H1 (cell line): ENCODE measurements at regions not wholly inside any gene's neighbourhood (a gene's known extent, or its start where the extent isn't known, plus 50 kb on each side); places are given as distances from the start of the nearest gene placed in this dataset.

Experiments used
- CTCF ChIA-PET: fragments of 300-600 bp; sonication (Branson Sonifier 250); formaldehyde crosslinking; loops from one replicate; lab custom pipeline; 2021; ENCODE audit not compliant: partially characterized antibody; lab: Charles Lee
- POLR2A ChIA-PET: fragments of 300-600 bp; sonication (Branson Sonifier 250); formaldehyde crosslinking; loops from one replicate; lab custom pipeline; 2021; ENCODE audit warnings: inconsistent platforms; ENCODE audit not compliant: partially characterized antibody; lab: Charles Lee
- DNase-seq, 2 experiments: peaks; one replicate each; pipeline versions ENCODE4 v3.0.0 to v3.0.0-alpha.2; 2010 to 2022; ENCODE audit warnings: low spot score in 2 of 2, low read depth in 1 of 2, mixed read lengths in 1 of 2
- FAIRE-seq: peaks from 2 replicates; lab custom pipeline; 2011; peaks lifted over from hg19 to GRCh38; lab: Jason Lieb, UNC
- H2AFZ ChIP-seq: 2 replicates; pipeline ENCODE4 v1.8.1; 2012; ENCODE audit warnings: low read length, inconsistent platforms
- H2AK5ac ChIP-seq: 2 replicates; pipeline ENCODE4 v1.6.1; 2013; ENCODE audit warnings: low read depth, low read length
- H2BK120ac ChIP-seq: replicated peaks from 2 replicates; pipeline ENCODE3; 2013; ENCODE audit warnings: low read depth, low read length, inconsistent platforms
- H2BK12ac ChIP-seq: 2 replicates; pipeline ENCODE4 v1.6.1; 2013; ENCODE audit warnings: low read depth, low read length
- H2BK15ac ChIP-seq: 2 replicates; pipeline ENCODE4 v1.6.1; 2013; ENCODE audit warnings: low read length
- H2BK20ac ChIP-seq: 2 replicates; pipeline ENCODE4 v1.6.1; 2013; ENCODE audit warnings: low read length
- H2BK5ac ChIP-seq: 2 replicates; pipeline ENCODE4 v1.6.1; 2013; ENCODE audit warnings: low read depth, low read length
- H3K14ac ChIP-seq: 2 replicates; pipeline ENCODE4 v1.6.1; 2013; ENCODE audit warnings: inconsistent platforms; ENCODE audit not compliant: insufficient read length
- H3K18ac ChIP-seq: 2 replicates; pipeline ENCODE4 v1.6.1; 2013; ENCODE audit warnings: low read length; ENCODE audit errors: extremely low read depth
- H3K23ac ChIP-seq: 2 replicates; pipeline ENCODE4 v1.6.1; 2013; ENCODE audit warnings: inconsistent platforms; ENCODE audit not compliant: insufficient read length
- H3K23me2 ChIP-seq: 2 replicates; pipeline ENCODE4 v1.6.1; 2013; ENCODE audit warnings: low read depth, low read length
- H3K27ac ChIP-seq: 2 replicates; pipeline ENCODE4 v1.6.1; 2011; ENCODE audit warnings: low read depth, low read length, inconsistent platforms
- H3K27me3 ChIP-seq, 4 experiments: replicated peaks in 1 of 4; 1 replicate in 1 of 4; 2 replicates in 3 of 4; pipeline versions ENCODE4 v1.6.1 to v1.8.1; 2011 to 2013; ENCODE audit warnings: low read length in 3 of 4, mild to moderate bottlenecking in 3 of 4, inconsistent platforms in 2 of 4, mixed read lengths in 2 of 4, moderate library complexity in 1 of 4; ENCODE audit not compliant: control insufficient read depth in 3 of 4, insufficient read depth in 3 of 4; ENCODE audit errors: extremely low read depth in 1 of 4
- H3K36me3 ChIP-seq, 4 experiments: 2 replicates each; pipeline versions ENCODE4 v1.6.1 to v1.8.1; 2011 to 2013; ENCODE audit warnings: mild to moderate bottlenecking in 4 of 4, low read length in 3 of 4, moderate library complexity in 2 of 4, control low read depth in 1 of 4, inconsistent platforms in 1 of 4; ENCODE audit not compliant: insufficient read depth in 4 of 4, control insufficient read depth in 2 of 4
- H3K4ac ChIP-seq: replicated peaks from 2 replicates; pipeline ENCODE3; 2013; ENCODE audit warnings: low read length, low read depth, mixed read lengths, inconsistent platforms; ENCODE audit not compliant: insufficient read length
- H3K4me1 ChIP-seq, 4 experiments: replicated peaks in 1 of 4; 1 replicate in 1 of 4; 2 replicates in 3 of 4; pipeline versions ENCODE4 v1.6.1 to v1.8.1; 2011 to 2013; ENCODE audit warnings: low read length in 3 of 4, inconsistent platforms in 2 of 4, mixed read lengths in 1 of 4; ENCODE audit not compliant: insufficient read depth in 4 of 4, control insufficient read depth in 3 of 4
- H3K4me2 ChIP-seq, 2 experiments: 2 replicates each; pipeline versions ENCODE4 v1.6.1 to v1.8.1; 2011 to 2013; ENCODE audit warnings: low read depth in 2 of 2, low read length in 2 of 2, control low read depth in 1 of 2, inconsistent platforms in 1 of 2, mild to moderate bottlenecking in 1 of 2; ENCODE audit not compliant: insufficient read depth in 1 of 2
- H3K4me3 ChIP-seq, 4 experiments: fragments of 200-600, 300-600 bp in 1 of 4; sonication (generic), shearing (Covaris generic), sonication (Bioruptor Twin) in 1 of 4; 2 replicates each; pipeline versions ENCODE4 v1.5.1 to v1.8.1; 2011 to 2016; ENCODE audit warnings: low read length in 4 of 4, low read depth in 3 of 4, control low read depth in 2 of 4, inconsistent platforms in 2 of 4, mild to moderate bottlenecking in 2 of 4, mixed read lengths in 1 of 4, moderate library complexity in 1 of 4; ENCODE audit not compliant: insufficient read depth in 2 of 4; ENCODE audit errors: extremely low read depth in 1 of 4
- H3K56ac ChIP-seq: replicated peaks from 2 replicates; pipeline ENCODE3; 2013; ENCODE audit warnings: low read depth, mild to moderate bottlenecking, mixed read lengths, low read length, inconsistent platforms; ENCODE audit not compliant: insufficient read length
- H3K79me1 ChIP-seq: 2 replicates; pipeline ENCODE4 v1.6.1; 2013; ENCODE audit warnings: low read depth, low read length, control low read depth
- H3K79me2 ChIP-seq, 2 experiments: 2 replicates each; pipeline versions ENCODE4 v1.6.1 to v1.8.1; 2012 to 2013; ENCODE audit warnings: low read length in 2 of 2, mild to moderate bottlenecking in 2 of 2, inconsistent platforms in 1 of 2; ENCODE audit not compliant: insufficient read depth in 2 of 2, control insufficient read depth in 1 of 2
- H3K9ac ChIP-seq, 4 experiments: replicated peaks in 1 of 4; 1 replicate in 1 of 4; 2 replicates in 3 of 4; pipeline versions ENCODE4 v1.6.1 to v1.8.1; 2011 to 2013; ENCODE audit warnings: low read depth in 3 of 4, low read length in 3 of 4, control low read depth in 2 of 4, mild to moderate bottlenecking in 2 of 4, moderate library complexity in 2 of 4, inconsistent platforms in 1 of 4; ENCODE audit errors: extremely low read depth in 1 of 4
- H3K9me3 ChIP-seq, 2 experiments: 2 replicates each; pipeline versions ENCODE4 v1.6.1 to v1.8.1; 2012 to 2013; ENCODE audit warnings: mild to moderate bottlenecking in 2 of 2, moderate library complexity in 2 of 2, control low read depth in 1 of 2, inconsistent platforms in 1 of 2, low read depth in 1 of 2, low read length in 1 of 2, mixed read lengths in 1 of 2; ENCODE audit not compliant: insufficient read depth in 2 of 2
- H4K20me1 ChIP-seq, 2 experiments: replicated peaks in 1 of 2; 2 replicates each; pipeline versions ENCODE3 to v1.8.1; 2011 to 2013; ENCODE audit warnings: inconsistent platforms in 2 of 2, low read length in 2 of 2, mild to moderate bottlenecking in 1 of 2; ENCODE audit not compliant: insufficient read depth in 2 of 2, control insufficient read depth in 1 of 2
- H4K5ac ChIP-seq: 2 replicates; pipeline ENCODE4 v1.6.1; 2013; ENCODE audit warnings: low read length, low read depth, mixed read lengths, inconsistent platforms; ENCODE audit not compliant: insufficient read length
- H4K8ac ChIP-seq: 2 replicates; pipeline ENCODE4 v1.8.0; 2013; ENCODE audit warnings: mild to moderate bottlenecking, moderate library complexity, low read length, inconsistent platforms; ENCODE audit not compliant: insufficient read depth; ENCODE audit errors: extremely low read depth
- H4K91ac ChIP-seq: replicated peaks from 2 replicates; pipeline ENCODE3; 2013; ENCODE audit warnings: low read length, mixed read lengths, inconsistent platforms; ENCODE audit not compliant: insufficient read length
- CEBPB ChIP-seq: IDR thresholded peaks from 2 replicates; pipeline ENCODE4 v1.6.1; 2012; ENCODE audit warnings: low read depth, low read length
- PHF8 ChIP-seq: fragments of 200-600 bp; sonication (generic); conservative IDR thresholded peaks from 2 replicates; pipeline ENCODE4 v1.7.1; 2012; ENCODE audit warnings: low read depth, mild to moderate bottlenecking, inconsistent platforms, low read length, moderate library complexity
- WGBS, 2 experiments: shearing (Covaris generic) in 1 of 2; methylation state at CpG; one replicate each; pipeline versions ENCODE4 v1.1.6 to v1.1.7; 2013 to 2015; ENCODE audit warnings: low lambda C conversion rate in 2 of 2, mixed read lengths in 2 of 2, inconsistent platforms in 1 of 2, low coverage in 1 of 2, missing lambda C conversion rate in 1 of 2; ENCODE audit not compliant: insufficient replicate concordance in 2 of 2, insufficient coverage in 1 of 2, insufficient read length in 1 of 2; ENCODE audit errors: extremely low coverage in 1 of 2, missing lambda C conversion rate in 1 of 2; 5-methylcytosine and 5-hydroxymethylcytosine counted together

DNA sequence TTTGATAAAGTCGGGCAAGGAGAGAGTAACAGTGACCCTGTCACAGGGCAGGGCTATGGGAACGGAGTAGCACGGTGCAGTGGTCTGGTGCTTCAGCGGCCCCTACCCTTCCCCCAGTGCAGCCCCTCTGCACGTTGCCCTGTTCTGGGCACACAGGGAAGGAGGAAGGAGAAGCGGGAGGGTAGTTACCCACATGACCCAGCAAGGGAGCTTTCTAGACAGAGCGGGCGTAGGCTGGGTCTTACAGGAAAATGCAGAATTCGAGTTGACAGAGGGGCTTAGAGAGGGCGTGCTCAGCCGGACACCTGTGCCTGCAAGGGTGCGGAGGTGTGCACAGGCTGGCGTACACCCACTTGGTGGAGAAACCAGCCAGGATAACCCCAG, 341.2 kb downstream of the NPHP4 start:
- no peak overlapping the region for H3K56ac ChIP-seq
- FAIRE-seq = no peak
- H2BK15ac ChIP-seq = no peak overlapping the region
- no peak overlapping the region for H2BK120ac ChIP-seq
- no peak overlapping the region for H2BK5ac ChIP-seq
- no peak for DNase-seq
- TF ChIP-seq CEBPB (no peak), PHF8 (no peak)
- 82% methylated on average over 13 of the region's 13 CpGs; no CpG with 5 or more reads in 1 of the 2 experiments for WGBS, 2 experiments
- no peaks in the 10 kb centered on the region for H3K79me1 ChIP-seq
- ChIA-PET CTCF (interaction anchor here (1.1 to 4.3 kb wide), 4 partner anchors 10 to 95 kb away, joined by 3 to 15 read pairs (median 4); no protein-coding TSS in a partner anchor), POLR2A (no interaction called here)
- no peak overlapping the region for H3K9ac ChIP-seq
- H3K9me3 ChIP-seq = no peaks in the 10 kb centered on the region
- H4K8ac ChIP-seq = no peak overlapping the region
- H2AK5ac ChIP-seq = no peak overlapping the region
- no peak overlapping the region for H2BK20ac ChIP-seq
- no peak overlapping the region for H3K14ac ChIP-seq
- no peak overlapping the region for H3K4me2 ChIP-seq
- peaks cover 0 to 9% (median 4%) of the 10 kb centered on the region in 4 experiments; a peak in 3 of 7 replicates for H3K4me1 ChIP-seq
- H4K5ac ChIP-seq = no peak overlapping the region
- H3K27me3 ChIP-seq = peaks cover 0 to 4% (median 0%) of the 10 kb centered on the region in 4 experiments; a peak in 1 of 7 replicates
- no peak overlapping the region for H2BK12ac ChIP-seq
- no peaks in the 10 kb centered on the region for H4K20me1 ChIP-seq
- no peaks in the 10 kb centered on the region; the same call in 1 of the 2 replicates for H3K23me2 ChIP-seq
- no peak overlapping the region for H2AFZ ChIP-seq
- H3K4ac ChIP-seq = no peak overlapping the region
- H3K36me3 ChIP-seq = no peaks in the 10 kb centered on the region
- H3K27ac ChIP-seq = no peak overlapping the region
- no peak overlapping the region for H3K18ac ChIP-seq
- H3K23ac ChIP-seq = no peak overlapping the region
- no peak overlapping the region for H3K4me3 ChIP-seq
- no peaks in the 10 kb centered on the region for H3K79me2 ChIP-seq
- no peak overlapping the region for H4K91ac ChIP-seq
